ENCODE measurements at regions not wholly inside any gene's neighbourhood (a gene's known extent, or its start where the extent isn't known, plus 50 kb on each side); places are given as distances from the start of the nearest gene placed in this dataset.

- no peak for DNase-seq (ENCODE audit: low spot score)
- TF ChIP-seq CTCF (IDR thresholded peaks at IDR 0.05; ENCODE audit: borderline replicate concordance, control extremely low read depth, extremely low read depth, insufficient read depth, missing control alignments), result no peak
- in situ Hi-C loops (cut with MboI; ENCODE audit: low sequenced_read_pairs, unreplicated experiment), result no loop called here
Measured at GRCh38 chr12:86496595-86496994, 240.4 kb upstream of the MGAT4C start.

DNA sequence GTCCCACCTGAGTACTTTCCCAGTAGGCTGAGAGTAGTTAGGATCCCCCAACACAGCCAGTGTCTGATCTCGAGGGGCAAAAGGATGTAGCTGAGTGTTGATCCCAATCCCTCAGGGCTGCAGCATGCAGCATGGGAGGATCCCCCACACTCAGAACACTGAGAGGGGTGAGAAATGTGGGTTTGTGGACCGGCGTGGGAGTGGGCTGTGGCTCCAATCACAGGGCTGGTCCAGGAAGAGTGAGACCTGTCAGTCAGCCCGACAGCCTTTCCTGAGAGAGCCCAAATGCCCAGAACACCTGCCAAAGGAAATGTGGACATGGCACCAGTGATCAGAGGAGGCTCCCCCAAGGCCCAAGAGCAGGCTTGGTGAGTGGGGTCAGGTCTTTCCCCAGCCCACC lies 228.3 kb upstream of the MGAT4C start:
- in situ Hi-C loops (cut with MboI; ENCODE audit: low sequenced_read_pairs, unreplicated experiment), result no loop called here
- TF ChIP-seq CTCF (IDR thresholded peaks at IDR 0.05; ENCODE audit: borderline replicate concordance, control extremely low read depth, extremely low read depth, insufficient read depth, missing control alignments), result no peak
- DNase-seq (ENCODE audit: low spot score), result no peak

DNA sequence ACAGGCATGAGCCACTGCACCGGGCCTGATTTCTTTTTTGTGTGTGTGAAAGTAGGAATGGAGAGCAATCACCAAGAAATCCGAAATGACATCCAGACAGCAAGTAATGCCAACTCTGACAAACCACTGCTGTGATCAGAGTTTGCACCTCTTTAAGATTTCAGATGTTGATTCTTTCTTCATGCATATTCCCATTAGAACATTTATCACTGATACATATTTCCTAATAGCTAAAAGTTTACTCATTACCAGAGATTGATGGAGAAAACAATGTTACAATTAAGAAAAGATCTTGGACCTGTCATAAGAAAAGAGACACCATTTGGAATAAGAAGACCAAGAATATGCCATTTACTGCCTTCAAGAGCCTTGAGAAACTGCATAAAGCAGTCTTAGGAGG lies 217.0 kb upstream of the MGAT4C start:
- in situ Hi-C loops (cut with MboI; ENCODE audit: low sequenced_read_pairs, unreplicated experiment), result no loop called here
- TF ChIP-seq CTCF (IDR thresholded peaks at IDR 0.05; ENCODE audit: borderline replicate concordance, control extremely low read depth, extremely low read depth, insufficient read depth, missing control alignments), result no peak
- no peak for DNase-seq (ENCODE audit: low spot score)

GRCh38 chr12:86456776-86457175 lies 200.6 kb upstream of the MGAT4C start:
- TF ChIP-seq CTCF (IDR thresholded peaks at IDR 0.05; ENCODE audit: borderline replicate concordance, control extremely low read depth, extremely low read depth, insufficient read depth, missing control alignments), result no peak
- in situ Hi-C loops (cut with MboI; ENCODE audit: low sequenced_read_pairs, unreplicated experiment), result no loop called here
- no peak for DNase-seq (ENCODE audit: low spot score)

GRCh38 chr12:86456241-86456640 lies 200.1 kb upstream of the MGAT4C start:
- no peak for DNase-seq (ENCODE audit: low spot score)
- no peak for TF ChIP-seq CTCF (IDR thresholded peaks at IDR 0.05; ENCODE audit: borderline replicate concordance, control extremely low read depth, extremely low read depth, insufficient read depth, missing control alignments)
- in situ Hi-C loops (cut with MboI; ENCODE audit: low sequenced_read_pairs, unreplicated experiment), result no loop called here

GRCh38 chr12:86445356-86445755 lies 189.2 kb upstream of the MGAT4C start:
- in situ Hi-C loops (cut with MboI; ENCODE audit: low sequenced_read_pairs, unreplicated experiment), result no loop called here
- DNase-seq (ENCODE audit: low spot score), result no peak
- TF ChIP-seq CTCF (IDR thresholded peaks at IDR 0.05; ENCODE audit: borderline replicate concordance, control extremely low read depth, extremely low read depth, insufficient read depth, missing control alignments), result no peak

DNA sequence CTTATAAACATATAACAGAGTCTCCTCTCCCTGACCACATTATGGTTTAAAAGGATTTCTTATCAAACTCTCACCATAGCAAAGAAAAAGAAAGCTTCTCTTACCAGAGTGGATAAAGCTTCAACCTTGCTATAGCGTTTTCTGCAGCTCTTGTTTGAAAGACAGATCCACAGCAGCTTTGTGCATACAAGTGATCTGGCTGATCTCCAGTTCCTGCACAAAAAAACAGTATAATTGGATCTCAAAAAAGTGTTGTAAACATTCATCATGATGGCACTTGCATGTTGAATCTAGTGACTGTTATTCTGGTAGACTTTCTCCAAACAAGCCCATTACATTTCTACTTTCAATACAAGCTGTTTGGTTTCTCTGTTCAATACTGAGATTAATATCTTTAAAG lies 178.9 kb upstream of the MGAT4C start:
- no peak for DNase-seq (ENCODE audit: low spot score)
- in situ Hi-C loops (cut with MboI; ENCODE audit: low sequenced_read_pairs, unreplicated experiment), result no loop called here

More for the DNA sequence above, 178.9 kb upstream of the MGAT4C start:
- no peak for TF ChIP-seq CTCF (IDR thresholded peaks at IDR 0.05; ENCODE audit: borderline replicate concordance, control extremely low read depth, extremely low read depth, insufficient read depth, missing control alignments)

All from GM13976 (cell line).